SHP77 treated with DMSO at 0.1 percent for 48 hours (cell line): ENCODE measurements at regions not wholly inside any gene's neighbourhood (a gene's known extent, or its start where the extent isn't known, plus 50 kb on each side); places are given as distances from the start of the nearest gene placed in this dataset.
A peak's percentile ranks its signal among the peaks of the same experiment; 100 is the strongest.

Experiments
- DNase-seq: peaks from one replicate; lab custom pipeline; 2025; lab: John Stamatoyannopoulos, UW

DNA sequence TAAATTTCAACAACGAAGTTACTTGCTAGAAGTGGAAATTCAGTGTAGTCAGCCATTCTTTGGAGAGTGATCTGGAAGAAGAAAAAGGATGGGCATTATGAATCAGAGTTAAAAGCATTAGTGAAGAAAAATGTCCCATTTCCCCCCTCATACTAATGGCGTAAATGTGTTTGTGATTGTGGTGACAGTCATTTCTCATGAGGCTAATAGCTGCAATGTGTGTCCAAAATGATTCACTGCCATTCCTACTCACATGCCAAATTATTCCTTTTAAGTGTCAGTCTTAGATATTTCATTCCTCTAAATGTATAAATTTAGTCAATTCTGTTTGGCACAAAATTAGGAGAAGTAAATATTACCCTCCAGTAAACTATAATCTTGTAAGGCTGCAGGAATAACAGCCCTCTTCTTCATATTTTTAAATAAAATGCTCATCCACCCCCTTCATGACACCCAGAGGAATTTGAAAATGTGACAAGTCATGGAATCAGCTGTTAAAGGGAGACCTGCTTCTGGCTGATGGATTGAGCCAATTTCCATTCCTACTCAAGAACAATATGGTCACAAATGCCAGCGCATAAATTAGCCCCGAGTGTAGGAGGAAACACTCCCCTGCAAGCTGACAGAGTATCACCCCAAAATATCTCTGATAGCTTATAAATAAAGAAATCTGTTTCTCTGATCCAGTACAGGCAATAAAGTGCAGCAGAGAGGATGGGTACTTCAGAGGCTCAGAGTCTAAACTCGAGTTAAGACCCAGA lies 912.3 kb upstream of the SEL1L start:
- DNase-seq: no peak

- peak; percentile 54 for DNase-seq
Observed at GRCh38 chr14:82447586-82447985, 913.9 kb upstream of the SEL1L start.

- no peak for DNase-seq
Observed at GRCh38 chr14:82449926-82450468, 916.3 kb upstream of the SEL1L start.

- DNase-seq: no peak
Observed at GRCh38 chr14:82451675-82452074, 918.0 kb upstream of the SEL1L start.

- DNase-seq: no peak
Observed at GRCh38 chr14:82482345-82482744, 948.7 kb upstream of the SEL1L start.

GRCh38 chr14:82488473-82488872 lies 954.8 kb upstream of the SEL1L start:
- DNase-seq: no peak

GRCh38 chr14:82490397-82490796 lies 956.7 kb upstream of the SEL1L start:
- DNase-seq: no peak

- no peak for DNase-seq
Observed at GRCh38 chr14:82492157-82492556, 958.5 kb upstream of the SEL1L start.

GRCh38 chr14:82500222-82500621 lies 966.6 kb upstream of the SEL1L start:
- no peak for DNase-seq

- DNase-seq: no peak
Observed at GRCh38 chr14:82501554-82501953, 967.9 kb upstream of the SEL1L start.

GRCh38 chr14:82502043-82502442 lies 968.4 kb upstream of the SEL1L start:
- DNase-seq: no peak

DNA sequence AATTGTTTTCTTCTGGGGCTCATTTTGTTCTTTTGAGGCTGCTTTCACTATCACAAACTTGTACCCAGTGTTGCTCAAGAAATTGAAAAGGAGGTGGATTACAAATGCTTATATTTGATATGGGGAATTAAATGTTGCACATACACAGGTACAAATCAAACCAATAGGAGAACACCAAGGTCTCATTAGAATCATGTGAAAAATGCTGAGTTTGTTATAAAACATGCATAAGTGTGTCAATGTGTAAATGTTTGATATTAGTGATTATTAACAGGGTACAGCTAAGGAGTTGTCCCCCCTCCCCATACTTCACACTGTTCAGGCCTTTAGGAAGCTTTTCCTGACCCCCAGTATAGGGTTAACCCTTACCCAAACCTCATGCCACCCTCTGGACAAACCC lies 971.2 kb upstream of the SEL1L start:
- no peak for DNase-seq

- no peak for DNase-seq
Observed at GRCh38 chr14:82510007-82510406, 976.4 kb upstream of the SEL1L start.

DNA sequence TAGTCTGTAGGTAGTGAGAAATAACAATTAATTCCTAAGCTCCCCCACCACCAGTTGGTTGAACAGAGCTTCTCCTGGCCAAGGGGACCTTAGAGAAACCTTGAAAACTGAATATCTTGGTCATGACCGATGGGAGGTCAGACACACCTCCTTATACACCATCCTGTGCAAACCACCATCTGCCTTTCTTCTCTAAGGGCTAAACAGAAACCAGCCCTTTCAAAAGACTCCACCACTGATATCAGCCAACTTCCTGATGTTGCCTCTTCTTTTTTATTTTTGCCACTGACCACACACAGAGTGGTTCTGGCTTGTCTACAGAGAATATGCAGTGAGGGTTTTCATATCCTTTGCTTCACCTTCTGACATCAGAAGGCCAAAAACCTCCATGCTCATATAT lies 977.7 kb upstream of the SEL1L start:
- no peak for DNase-seq

GRCh38 chr14:82520765-82521164 lies 987.1 kb upstream of the SEL1L start:
- DNase-seq: no peak

- no peak for DNase-seq
Observed at GRCh38 chr14:82521191-82521590, 987.5 kb upstream of the SEL1L start.

- DNase-seq: peak; percentile 77
Observed at GRCh38 chr14:82528016-82528415, 994.4 kb upstream of the SEL1L start.

DNA sequence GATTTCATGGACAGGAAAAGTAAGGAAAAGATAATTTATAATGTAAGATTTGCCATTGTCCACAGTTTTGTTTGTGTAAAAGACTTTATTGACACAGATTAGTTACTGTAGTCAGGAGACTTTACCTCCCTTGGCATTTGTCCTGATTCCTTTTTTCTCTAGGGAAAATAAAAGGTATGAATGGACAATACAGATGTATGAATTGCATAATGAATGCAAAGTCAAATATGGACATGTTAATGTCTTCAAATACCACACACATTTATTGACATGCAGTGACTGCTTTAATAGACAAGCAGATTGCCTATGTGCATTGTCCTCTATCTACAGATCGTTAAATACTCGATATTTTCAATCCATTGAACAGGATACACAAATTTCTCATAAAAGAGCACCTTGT lies 999.7 kb upstream of the SEL1L start:
- no peak for DNase-seq

DNA sequence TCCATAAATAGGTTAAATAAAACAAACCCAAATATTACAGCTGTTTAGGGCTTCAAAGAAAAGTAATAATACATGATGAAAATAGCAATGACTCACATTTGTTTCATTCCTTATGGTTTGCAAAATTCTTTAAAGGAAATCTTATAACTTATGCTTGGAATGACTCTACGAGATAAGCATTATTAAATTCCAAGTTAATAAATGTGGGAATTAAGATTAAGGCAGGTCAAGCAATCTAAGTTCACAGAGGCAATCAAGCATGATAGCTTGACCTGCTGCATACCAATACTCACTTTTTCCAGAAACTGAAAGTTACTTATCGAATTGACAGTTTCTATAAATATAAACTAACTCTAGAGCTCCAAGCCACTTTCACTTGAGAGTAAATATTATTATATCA lies 1002.9 kb upstream of the SEL1L start:
- DNase-seq: no peak

GRCh38 chr14:82537831-82538230 lies 1004.2 kb upstream of the SEL1L start:
- DNase-seq: no peak

DNA sequence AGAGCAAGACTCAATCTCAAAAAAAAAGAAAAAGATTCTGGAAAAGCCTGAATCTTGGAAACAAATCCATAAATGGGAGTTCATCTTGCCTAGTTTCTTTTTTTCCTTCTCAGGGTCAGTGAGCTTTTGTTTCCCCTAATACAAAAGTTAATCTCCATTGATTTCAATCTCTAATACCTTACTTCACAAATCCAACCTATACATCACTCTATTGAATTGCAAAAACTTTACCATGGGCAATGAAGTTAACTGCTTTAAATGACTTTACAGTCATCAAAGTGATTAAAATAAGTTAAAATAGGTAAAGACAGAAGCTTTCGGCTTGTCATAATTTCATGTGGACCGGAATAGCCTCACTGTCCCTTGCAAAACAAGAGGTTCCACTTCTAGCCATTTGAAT lies 1012.7 kb upstream of the SEL1L start:
- no peak for DNase-seq

DNA sequence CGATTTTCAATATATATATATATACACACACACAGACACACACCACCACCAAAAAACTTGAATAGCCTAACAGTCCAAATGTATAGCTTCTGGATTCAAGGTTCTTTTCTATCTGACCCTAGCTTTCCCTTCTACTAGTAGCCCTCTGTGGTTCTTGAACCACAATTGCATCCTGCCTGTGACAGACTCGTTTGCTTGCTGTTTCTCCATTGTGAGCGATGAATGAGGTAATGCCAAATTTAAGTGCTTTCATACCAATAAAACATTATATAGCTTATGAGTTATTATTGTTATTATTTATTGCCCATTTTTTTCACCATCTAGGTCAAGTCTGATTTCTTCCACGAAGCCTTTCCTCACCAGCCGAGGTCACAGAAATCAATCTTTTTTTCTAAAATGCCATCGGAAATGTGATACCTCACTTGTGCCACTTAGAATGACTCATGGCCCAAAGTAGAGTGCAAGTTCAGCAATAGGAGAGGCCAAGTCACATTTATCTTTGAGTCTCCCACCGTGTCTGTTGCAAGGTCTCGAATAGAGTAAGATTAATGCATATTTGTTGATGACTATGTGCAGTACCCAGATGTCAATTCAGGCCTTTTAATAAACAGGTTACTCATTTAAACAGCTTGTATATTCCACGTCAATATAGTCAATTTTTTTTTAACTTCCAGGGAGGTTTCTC lies 1015.8 kb upstream of the SEL1L start:
- no peak for DNase-seq

- no peak for DNase-seq
Observed at GRCh38 chr14:82562881-82563280, 1029.2 kb upstream of the SEL1L start.

GRCh38 chr14:82565825-82566224 lies 1032.2 kb upstream of the SEL1L start:
- no peak for DNase-seq
